Left lung (tissue), 4 donors: ENCODE measurements at regions not wholly inside any gene's neighbourhood (a gene's known extent, or its start where the extent isn't known, plus 50 kb on each side); places are given as distances from the start of the nearest gene placed in this dataset.

Experiments used
- ATAC-seq: fragments of 200-7000 bp; cut with Tn5 transposase; one replicate; pipeline ENCODE4 v1.9.1; 2020; ENCODE audit warnings: moderate library complexity
- DNase-seq, 4 donors: peaks; one replicate each; pipeline ENCODE4 v3.0.0-alpha.2; 2013 to 2020
- H3K27ac ChIP-seq, 2 donors: fragments of 200-600 bp; sonication (generic) in 1 of 2; one replicate each; pipeline versions ENCODE4 v1.5.0 to v1.8.0; 2020 to 2021
- H3K27me3 ChIP-seq, 2 donors: fragments of 200-600 bp; sonication (generic) in 1 of 2; one replicate each; pipeline versions ENCODE4 v1.5.0 to v1.8.0; 2020 to 2021
- H3K36me3 ChIP-seq, 2 donors: fragments of 200-600 bp; sonication (generic) in 1 of 2; one replicate each; pipeline versions ENCODE4 v1.5.0 to v1.8.0; 2020 to 2021
- H3K4me1 ChIP-seq, 2 donors: fragments of 200-600 bp; one replicate each; pipeline ENCODE4 v1.8.0; 2021
- H3K4me3 ChIP-seq, 2 donors: fragments of 200-600 bp; sonication (generic) in 1 of 2; one replicate each; pipeline versions ENCODE4 v1.5.0 to v1.8.0; 2020 to 2021; ENCODE audit warnings: mild to moderate bottlenecking in 1 of 2
- H3K9me3 ChIP-seq, 2 donors: fragments of 200-600 bp; sonication (generic) in 1 of 2; one replicate each; pipeline versions ENCODE4 v1.5.0 to v1.8.0; 2020 to 2021
- intact Hi-C, 2 donors: fragments of 100-400 bp; cut with DNase I; formaldehyde crosslinking; loops; one replicate each; pipeline versions ENCODE4 v1.11.2 to v1.14.2; 2022
- TF ChIP-seq, protein P1 (sequence below), 2 donors: fragments of 200-600 bp; sonication (generic) in 1 of 2; IDR thresholded peaks; one replicate each; pipeline versions ENCODE4 v1.5.0 to v1.8.0; 2021; ENCODE audit warnings: antibody characterized with exemption in 2 of 2
- donor health status: DM: no; HTN: yes; CAD: no.
- donor health status: DM: no; HTN: no; CAD: no.

DNA sequence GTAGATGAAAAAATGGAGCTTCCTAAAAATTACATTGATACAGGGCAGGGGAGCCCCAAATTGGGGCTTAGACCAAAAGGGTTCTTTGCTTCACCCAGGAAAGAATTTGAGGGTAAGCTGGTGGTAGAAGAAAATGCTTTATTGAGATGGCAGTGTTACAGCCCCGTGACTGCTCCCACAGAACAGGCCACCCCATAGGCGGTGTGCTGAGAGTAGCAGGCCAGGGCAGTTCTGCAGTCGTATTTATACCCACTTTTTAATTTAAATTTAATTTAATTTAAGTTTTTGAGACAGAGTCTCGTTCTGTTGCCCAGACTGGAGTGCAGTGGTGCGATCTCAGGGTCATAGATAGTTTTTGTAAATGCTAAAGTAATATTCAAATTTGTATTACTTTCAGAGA, 265.0 kb downstream of the CDH26 start:
- intact Hi-C loops: no loop called here
- ATAC-seq (no peak), DNase-seq (no peak)
- TF ChIP-seq, protein P1, sequence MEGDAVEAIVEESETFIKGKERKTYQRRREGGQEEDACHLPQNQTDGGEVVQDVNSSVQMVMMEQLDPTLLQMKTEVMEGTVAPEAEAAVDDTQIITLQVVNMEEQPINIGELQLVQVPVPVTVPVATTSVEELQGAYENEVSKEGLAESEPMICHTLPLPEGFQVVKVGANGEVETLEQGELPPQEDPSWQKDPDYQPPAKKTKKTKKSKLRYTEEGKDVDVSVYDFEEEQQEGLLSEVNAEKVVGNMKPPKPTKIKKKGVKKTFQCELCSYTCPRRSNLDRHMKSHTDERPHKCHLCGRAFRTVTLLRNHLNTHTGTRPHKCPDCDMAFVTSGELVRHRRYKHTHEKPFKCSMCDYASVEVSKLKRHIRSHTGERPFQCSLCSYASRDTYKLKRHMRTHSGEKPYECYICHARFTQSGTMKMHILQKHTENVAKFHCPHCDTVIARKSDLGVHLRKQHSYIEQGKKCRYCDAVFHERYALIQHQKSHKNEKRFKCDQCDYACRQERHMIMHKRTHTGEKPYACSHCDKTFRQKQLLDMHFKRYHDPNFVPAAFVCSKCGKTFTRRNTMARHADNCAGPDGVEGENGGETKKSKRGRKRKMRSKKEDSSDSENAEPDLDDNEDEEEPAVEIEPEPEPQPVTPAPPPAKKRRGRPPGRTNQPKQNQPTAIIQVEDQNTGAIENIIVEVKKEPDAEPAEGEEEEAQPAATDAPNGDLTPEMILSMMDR (IDR thresholded peaks at IDR 0.05): no peak
- Histone ChIP-seq H3K27ac (no peak overlapping the region), H3K4me1 (peaks cover 0 to 18% of the 10 kb centered on the region in 2 donors), H3K27me3 (no peaks in the 10 kb centered on the region), H3K9me3 (no peaks in the 10 kb centered on the region), H3K36me3 (no peaks in the 10 kb centered on the region), H3K4me3 (no peak overlapping the region)

DNA sequence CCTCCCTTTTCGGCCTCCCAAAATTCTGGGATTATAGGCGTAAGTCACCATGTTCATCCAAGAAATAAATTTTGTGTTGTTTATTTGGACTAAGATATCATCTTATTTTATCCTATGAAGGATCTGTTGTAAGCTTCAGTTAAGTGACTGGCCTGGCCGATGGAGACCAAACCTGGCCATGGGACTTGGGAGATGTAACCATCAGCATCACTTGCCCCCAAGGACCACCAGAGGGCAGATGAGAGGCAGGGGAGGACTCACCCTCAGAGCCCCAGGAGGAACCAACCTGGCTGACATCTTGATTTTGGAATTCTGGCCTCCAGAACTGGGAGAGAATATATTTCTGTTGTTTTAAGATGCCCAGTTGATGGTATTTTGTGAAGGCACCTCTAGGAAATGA, 266.7 kb downstream of the CDH26 start:
- Histone ChIP-seq H3K4me3 (no peak overlapping the region), H3K27me3 (no peaks in the 10 kb centered on the region), H3K27ac (no peak overlapping the region), H3K4me1 (peaks cover 0 to 27% of the 10 kb centered on the region in 2 donors), H3K36me3 (no peaks in the 10 kb centered on the region), H3K9me3 (no peaks in the 10 kb centered on the region)
- intact Hi-C loops: no loop called here
- DNase-seq (no peak), ATAC-seq (no peak)
- TF ChIP-seq, protein P1 (IDR thresholded peaks at IDR 0.05): peak in 1 of 2 donors; percentile 21

DNA sequence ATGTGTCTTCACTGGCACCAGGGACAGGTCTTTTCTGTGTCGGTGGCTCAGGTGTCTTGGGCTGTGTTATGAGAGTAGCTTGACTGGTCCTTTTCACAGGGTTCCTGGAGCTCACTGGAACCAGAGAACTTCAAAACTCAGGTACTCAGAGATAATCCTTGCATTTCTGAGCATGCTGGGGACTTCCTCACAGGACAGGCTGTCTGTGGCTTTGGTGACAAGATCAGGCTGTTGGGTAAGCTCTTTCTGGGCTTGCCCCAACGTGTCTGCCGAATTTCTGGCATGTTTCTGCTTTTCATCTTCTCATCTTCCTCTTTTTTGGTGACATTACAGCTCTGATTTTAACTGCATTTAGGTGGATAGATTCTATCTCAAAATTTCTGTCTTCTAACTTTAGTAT, 270.0 kb downstream of the CDH26 start:
- no peaks in the 10 kb centered on the region for H3K9me3 ChIP-seq
- ATAC-seq: no peak
- H3K4me3 ChIP-seq: no peak overlapping the region
- peaks cover 0 to 30% of the 10 kb centered on the region in 2 donors for H3K4me1 ChIP-seq
- intact Hi-C loops: no loop called here
- peak in 1 of 4 donors; percentile 51 for DNase-seq
- H3K27me3 ChIP-seq: no peaks in the 10 kb centered on the region
- H3K27ac ChIP-seq: peak overlapping the region in 1 of 2 donors; percentile 84
- H3K36me3 ChIP-seq: no peaks in the 10 kb centered on the region
- TF ChIP-seq, protein P1 (IDR thresholded peaks at IDR 0.05): no peak

DNA sequence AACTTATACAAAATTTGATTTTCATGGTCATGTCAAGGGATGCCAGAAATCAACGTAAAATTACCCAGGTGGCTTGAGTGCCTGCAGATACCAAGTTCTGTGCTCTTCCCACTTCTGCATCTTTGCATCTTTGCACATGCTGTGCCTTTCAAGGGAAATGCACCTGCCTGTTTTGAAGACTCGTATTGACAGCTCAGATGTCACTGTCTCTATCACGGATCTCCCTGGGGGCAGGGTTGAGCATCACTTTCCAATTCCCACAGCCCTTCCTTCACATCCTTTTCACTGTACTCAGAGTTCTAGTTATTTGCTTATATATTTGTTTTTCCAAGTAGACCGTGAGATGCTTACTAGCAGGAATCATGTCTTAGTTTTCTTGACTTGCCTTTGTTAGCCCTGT, 274.2 kb downstream of the CDH26 start:
- Histone ChIP-seq H3K27me3 (no peaks in the 10 kb centered on the region), H3K4me1 (peaks cover 0 to 18% of the 10 kb centered on the region in 2 donors), H3K4me3 (no peak overlapping the region), H3K36me3 (no peaks in the 10 kb centered on the region), H3K9me3 (no peaks in the 10 kb centered on the region), H3K27ac (no peak overlapping the region)
- no peak for DNase-seq
- TF ChIP-seq, protein P1 (IDR thresholded peaks at IDR 0.05): no peak
- ATAC-seq: no peak
- intact Hi-C loops: no loop called here

DNA sequence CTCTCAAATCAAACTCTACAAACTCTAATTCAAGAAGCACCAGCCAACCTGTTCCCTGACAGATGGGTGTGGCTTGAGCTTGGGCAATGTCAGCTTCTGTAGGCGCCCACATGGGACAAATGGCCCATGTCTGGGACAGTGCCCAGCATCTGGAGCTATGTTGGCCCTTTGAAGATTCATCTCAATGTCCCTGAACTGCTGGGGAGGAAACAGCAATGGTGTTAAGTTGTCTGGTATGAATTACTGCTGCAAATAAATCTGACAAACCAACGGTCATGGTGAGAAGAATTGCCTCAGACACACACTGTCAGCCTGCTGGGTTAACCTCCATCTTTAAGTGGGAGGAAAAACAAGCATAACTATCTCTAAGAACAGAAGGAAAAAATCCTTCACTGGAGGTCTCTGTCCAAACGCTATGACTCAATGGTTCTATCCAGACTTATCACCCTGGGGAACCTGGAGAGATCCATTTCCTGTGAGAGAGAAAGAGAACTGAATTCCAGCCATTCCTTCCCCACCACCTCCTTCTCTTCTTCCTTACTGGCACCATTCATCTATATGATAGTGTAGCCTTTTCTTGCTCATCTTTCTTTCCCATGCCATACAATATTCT, 274.9 kb downstream of the CDH26 start:
- intact Hi-C loops: no loop called here
- DNase-seq: no peak
- no peak for ATAC-seq
- Histone ChIP-seq H3K27me3 (no peaks in the 10 kb centered on the region), H3K4me3 (no peak overlapping the region), H3K4me1 (peaks cover 0 to 12% of the 10 kb centered on the region in 2 donors), H3K27ac (no peak overlapping the region), H3K9me3 (no peaks in the 10 kb centered on the region), H3K36me3 (no peaks in the 10 kb centered on the region)
- TF ChIP-seq, protein P1 (IDR thresholded peaks at IDR 0.05): no peak
